ENCODE measurements at regions not wholly inside any gene's neighbourhood (a gene's known extent, or its start where the extent isn't known, plus 50 kb on each side); places are given as distances from the start of the nearest gene placed in this dataset.
"Not testable (repeated sequence)": the region's sequence is repeated elsewhere in the genome, so short reads cannot be mapped to it uniquely, and the experiment has no call there.

- DNase-seq (ENCODE audit: low spot score) = no peak
- TF ChIP-seq, protein P1, sequence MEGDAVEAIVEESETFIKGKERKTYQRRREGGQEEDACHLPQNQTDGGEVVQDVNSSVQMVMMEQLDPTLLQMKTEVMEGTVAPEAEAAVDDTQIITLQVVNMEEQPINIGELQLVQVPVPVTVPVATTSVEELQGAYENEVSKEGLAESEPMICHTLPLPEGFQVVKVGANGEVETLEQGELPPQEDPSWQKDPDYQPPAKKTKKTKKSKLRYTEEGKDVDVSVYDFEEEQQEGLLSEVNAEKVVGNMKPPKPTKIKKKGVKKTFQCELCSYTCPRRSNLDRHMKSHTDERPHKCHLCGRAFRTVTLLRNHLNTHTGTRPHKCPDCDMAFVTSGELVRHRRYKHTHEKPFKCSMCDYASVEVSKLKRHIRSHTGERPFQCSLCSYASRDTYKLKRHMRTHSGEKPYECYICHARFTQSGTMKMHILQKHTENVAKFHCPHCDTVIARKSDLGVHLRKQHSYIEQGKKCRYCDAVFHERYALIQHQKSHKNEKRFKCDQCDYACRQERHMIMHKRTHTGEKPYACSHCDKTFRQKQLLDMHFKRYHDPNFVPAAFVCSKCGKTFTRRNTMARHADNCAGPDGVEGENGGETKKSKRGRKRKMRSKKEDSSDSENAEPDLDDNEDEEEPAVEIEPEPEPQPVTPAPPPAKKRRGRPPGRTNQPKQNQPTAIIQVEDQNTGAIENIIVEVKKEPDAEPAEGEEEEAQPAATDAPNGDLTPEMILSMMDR (IDR thresholded peaks at IDR 0.05; ENCODE audit: extremely low read depth, missing control alignments) = no peak
Observed at GRCh38 chr7:124645704-124646103, 119.9 kb downstream of the GPR37 start.

DNA sequence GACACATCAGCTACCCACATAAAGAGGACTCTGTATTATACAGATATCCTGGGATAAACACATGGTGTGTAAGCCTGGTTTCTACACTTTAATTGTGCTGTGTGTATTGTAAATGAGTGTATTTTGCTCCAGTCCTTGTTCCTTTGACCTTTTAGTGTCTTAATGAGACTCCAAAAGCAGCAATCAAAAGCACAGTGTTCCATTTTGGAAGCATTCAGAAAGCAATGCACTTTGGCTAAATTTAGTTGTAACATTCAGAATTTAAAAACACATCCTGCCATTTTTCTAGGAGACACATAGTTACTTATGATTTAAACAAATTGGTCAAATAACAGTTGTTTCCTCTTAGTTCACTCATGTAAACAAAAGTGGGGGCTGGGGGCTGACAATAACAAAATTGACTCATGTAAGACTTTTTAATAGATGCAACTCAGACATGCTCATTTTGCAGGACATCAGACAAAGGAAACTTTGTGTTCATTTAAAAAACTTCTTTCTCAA, 122.2 kb downstream of the GPR37 start:
- no peak for DNase-seq (ENCODE audit: low spot score)
- TF ChIP-seq, protein P1 (IDR thresholded peaks at IDR 0.05; ENCODE audit: extremely low read depth, missing control alignments) = no peak

GRCh38 chr7:124635416-124635815, 130.2 kb downstream of the GPR37 start:
- DNase-seq (ENCODE audit: low spot score) = no peak
- TF ChIP-seq, protein P1 (IDR thresholded peaks at IDR 0.05; ENCODE audit: extremely low read depth, missing control alignments) = no peak

DNA sequence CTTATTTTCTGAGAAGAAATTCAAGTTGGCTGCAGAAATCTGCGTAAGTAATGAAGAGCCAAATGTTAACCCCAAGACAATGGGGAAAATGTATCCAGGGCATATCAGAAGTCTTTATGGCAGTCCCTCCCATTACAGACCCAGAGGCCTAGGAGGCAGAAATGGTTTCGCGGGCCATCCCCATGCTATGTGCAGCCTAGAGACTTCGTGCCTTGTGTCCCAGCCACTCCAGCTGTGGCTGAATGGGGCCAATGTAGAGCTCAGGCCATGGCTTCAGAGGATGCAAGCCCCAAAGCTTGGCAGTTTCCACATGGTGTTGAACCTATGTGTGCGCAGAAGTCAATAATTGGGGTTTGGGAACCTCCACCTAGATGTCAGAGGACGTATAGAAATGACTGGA, 131.9 kb downstream of the GPR37 start:
- TF ChIP-seq, protein P1 (IDR thresholded peaks at IDR 0.05; ENCODE audit: extremely low read depth, missing control alignments) = no peak
- no peak for DNase-seq (ENCODE audit: low spot score)

GRCh38 chr7:124630395-124630794, 135.2 kb downstream of the GPR37 start:
- DNase-seq (ENCODE audit: low spot score) = no peak
- TF ChIP-seq, protein P1 (IDR thresholded peaks at IDR 0.05; ENCODE audit: extremely low read depth, missing control alignments) = no peak

DNA sequence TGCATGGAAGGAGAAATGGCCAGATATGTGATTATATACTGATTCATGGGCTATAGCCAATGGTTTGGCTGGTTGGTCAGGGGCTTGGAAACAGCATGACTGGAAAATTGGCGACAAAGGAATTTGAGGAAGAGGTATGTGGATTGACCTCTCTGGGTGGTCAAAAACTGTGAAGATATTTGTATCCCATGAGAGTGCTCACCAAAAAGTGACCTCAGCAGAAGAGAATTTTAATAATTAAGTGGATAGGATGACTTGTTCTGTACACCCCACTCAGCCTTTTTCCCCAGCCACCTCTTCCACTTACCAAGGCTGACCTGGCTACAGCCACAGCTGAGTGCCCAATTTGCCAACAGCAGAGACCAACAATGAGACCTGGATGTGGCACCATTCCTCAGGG, 146.7 kb downstream of the GPR37 start:
- TF ChIP-seq, protein P1 (IDR thresholded peaks at IDR 0.05; ENCODE audit: extremely low read depth, missing control alignments) = no peak
- no peak for DNase-seq (ENCODE audit: low spot score)

- DNase-seq (ENCODE audit: low spot score) = not testable (repeated sequence)
Observed at GRCh38 chr7:124618051-124618450, 147.5 kb downstream of the GPR37 start.

GRCh38 chr7:124603066-124603465, 162.5 kb downstream of the GPR37 start:
- DNase-seq (ENCODE audit: low spot score) = no peak

More at GRCh38 chr7:124603066-124603465, 162.5 kb downstream of the GPR37 start:
- TF ChIP-seq, protein P1 (IDR thresholded peaks at IDR 0.05; ENCODE audit: extremely low read depth, missing control alignments) = no peak
